ENCODE measurements at regions not wholly inside any gene's neighbourhood (a gene's known extent, or its start where the extent isn't known, plus 50 kb on each side); places are given as distances from the start of the nearest gene placed in this dataset.

DNA sequence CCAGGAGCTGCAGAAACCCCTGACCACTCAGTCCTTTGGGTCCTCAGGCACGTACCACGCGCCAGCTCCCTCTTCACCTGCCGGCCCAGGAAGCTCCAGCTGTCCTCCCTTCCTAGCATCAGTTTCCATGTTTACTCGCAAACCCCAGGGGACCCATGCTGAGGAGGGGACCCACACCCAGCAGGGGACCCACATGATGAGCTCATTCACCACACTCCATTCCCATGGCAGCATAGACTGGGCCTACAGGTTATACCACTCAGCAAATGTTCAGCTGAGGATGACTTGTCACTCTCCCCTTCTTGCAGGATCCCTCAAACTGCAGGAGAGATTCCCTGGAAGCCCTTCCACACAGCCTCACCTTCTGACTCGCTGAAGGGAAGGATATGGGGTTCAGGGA lies 73.5 kb upstream of the GALNT10 start:
- TF ChIP-seq, protein P1, sequence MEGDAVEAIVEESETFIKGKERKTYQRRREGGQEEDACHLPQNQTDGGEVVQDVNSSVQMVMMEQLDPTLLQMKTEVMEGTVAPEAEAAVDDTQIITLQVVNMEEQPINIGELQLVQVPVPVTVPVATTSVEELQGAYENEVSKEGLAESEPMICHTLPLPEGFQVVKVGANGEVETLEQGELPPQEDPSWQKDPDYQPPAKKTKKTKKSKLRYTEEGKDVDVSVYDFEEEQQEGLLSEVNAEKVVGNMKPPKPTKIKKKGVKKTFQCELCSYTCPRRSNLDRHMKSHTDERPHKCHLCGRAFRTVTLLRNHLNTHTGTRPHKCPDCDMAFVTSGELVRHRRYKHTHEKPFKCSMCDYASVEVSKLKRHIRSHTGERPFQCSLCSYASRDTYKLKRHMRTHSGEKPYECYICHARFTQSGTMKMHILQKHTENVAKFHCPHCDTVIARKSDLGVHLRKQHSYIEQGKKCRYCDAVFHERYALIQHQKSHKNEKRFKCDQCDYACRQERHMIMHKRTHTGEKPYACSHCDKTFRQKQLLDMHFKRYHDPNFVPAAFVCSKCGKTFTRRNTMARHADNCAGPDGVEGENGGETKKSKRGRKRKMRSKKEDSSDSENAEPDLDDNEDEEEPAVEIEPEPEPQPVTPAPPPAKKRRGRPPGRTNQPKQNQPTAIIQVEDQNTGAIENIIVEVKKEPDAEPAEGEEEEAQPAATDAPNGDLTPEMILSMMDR (IDR thresholded peaks at IDR 0.05): no peak

- TF ChIP-seq, protein P1 (IDR thresholded peaks at IDR 0.05): no peak
Measured at GRCh38 chr5:154117930-154118329, 72.6 kb upstream of the GALNT10 start.

GRCh38 chr5:154118385-154118784 lies 72.1 kb upstream of the GALNT10 start:
- TF ChIP-seq, protein P1 (IDR thresholded peaks at IDR 0.05): no peak

- TF ChIP-seq, protein P1 (IDR thresholded peaks at IDR 0.05): peak; percentile 13; the same call in 1 of the 2 replicates
Measured at GRCh38 chr5:154118893-154119336, 71.6 kb upstream of the GALNT10 start.

DNA sequence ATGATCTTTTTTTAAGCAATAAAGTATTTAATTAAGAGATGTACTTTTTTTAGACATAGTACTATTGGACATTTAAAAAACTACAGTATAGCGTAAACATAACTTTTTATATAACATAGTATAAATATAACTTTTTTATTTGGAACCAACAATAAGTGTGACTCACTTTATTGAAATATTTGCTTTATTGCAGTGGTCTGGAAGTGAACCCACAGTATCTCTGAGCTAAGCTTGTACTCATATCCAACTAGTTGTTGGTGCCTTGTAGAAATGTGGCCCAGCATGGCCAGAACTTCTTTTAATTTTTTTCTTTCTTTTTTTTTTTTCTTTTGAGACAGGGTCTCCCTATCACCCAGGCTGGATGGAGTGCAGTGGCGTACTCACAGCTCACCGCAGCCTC lies 61.5 kb upstream of the GALNT10 start:
- TF ChIP-seq, protein P1 (IDR thresholded peaks at IDR 0.05): no peak

DNA sequence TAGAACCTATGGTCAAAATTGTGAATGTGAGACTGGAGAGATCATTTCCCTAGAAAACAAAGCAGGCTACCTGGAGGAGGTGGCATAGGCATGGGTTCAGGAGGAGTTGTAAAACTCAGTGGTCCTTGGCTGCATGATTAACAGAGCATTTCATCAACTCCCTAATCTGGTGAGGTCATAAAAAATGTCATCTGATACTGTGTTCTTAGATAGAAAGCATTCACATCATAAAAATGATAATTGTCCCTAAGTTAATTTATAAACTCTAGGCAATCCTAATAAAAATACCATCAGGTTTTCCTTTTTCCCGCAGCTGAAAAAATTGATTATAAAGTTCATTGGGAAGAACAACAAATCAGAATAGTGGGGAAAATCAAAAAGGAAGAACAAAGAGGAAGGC lies 60.6 kb upstream of the GALNT10 start:
- TF ChIP-seq, protein P1 (IDR thresholded peaks at IDR 0.05): no peak

- TF ChIP-seq, protein P1 (IDR thresholded peaks at IDR 0.05): no peak
Measured at GRCh38 chr5:154131817-154132216, 58.7 kb upstream of the GALNT10 start.

GRCh38 chr5:154132718-154133307 lies 57.7 kb upstream of the GALNT10 start:
- TF ChIP-seq, protein P1 (IDR thresholded peaks at IDR 0.05): no peak
